ENCODE measurements at regions not wholly inside any gene's neighbourhood (a gene's known extent, or its start where the extent isn't known, plus 50 kb on each side); places are given as distances from the start of the nearest gene placed in this dataset.
A peak's percentile ranks its signal among the peaks of the same experiment; 100 is the strongest.

GRCh38 chr21:23613014-23613413 lies 1994.3 kb downstream of the MRPL39 start:
- H3K79me1 ChIP-seq (ENCODE audit: low read depth in 1 of 2, low read length in 2 of 2), result no peaks in the 10 kb centered on the region
- in situ Hi-C loops (cut with MboI; ENCODE audit: low sequenced_read_pairs), result no loop called here
- H3K23ac ChIP-seq (ENCODE audit: low read depth, low read length), result no peak overlapping the region
- H4K91ac ChIP-seq (ENCODE audit: insufficient read depth, low read depth, low read length), result no peak overlapping the region
- H4K8ac ChIP-seq (ENCODE audit: low read depth in 2 of 2, low read length in 2 of 2), result no peak overlapping the region
- BruUV-seq (replicated peaks), result no TSS peak
- no peak overlapping the region for H3K14ac ChIP-seq (replicated peaks; ENCODE audit: low read depth, low read length)
- no peak overlapping the region for H2BK120ac ChIP-seq (ENCODE audit: low read depth, low read length)
- 0 out of 2 replicates have a peak, but pooled peaks cover 2% of the 10 kb centered on the region for H3K9me3 ChIP-seq (ENCODE audit: control insufficient read depth, insufficient read depth, low read length)
- H3K27me3 ChIP-seq (ENCODE audit: control insufficient read depth, insufficient read depth, low read length), result no peaks in the 10 kb centered on the region
- H2BK5ac ChIP-seq (ENCODE audit: low read depth, low read length, poor library complexity, severe bottlenecking), result no peak overlapping the region
- intact Hi-C loops (cut with micrococcal nuclease), result no loop called here
- H2AK5ac ChIP-seq (ENCODE audit: low read depth, low read length), result no peak overlapping the region
- H2BK20ac ChIP-seq (ENCODE audit: low read depth, low read length), result no peak overlapping the region
- no peak overlapping the region for H2BK15ac ChIP-seq (ENCODE audit: low read depth, low read length)
- no peak overlapping the region for H4K5ac ChIP-seq (ENCODE audit: low read depth, low read length)
- H3K56ac ChIP-seq (ENCODE audit: extremely low read depth, insufficient read depth, low read length), result no peak overlapping the region
- dilution Hi-C loops (cut with HindIII; ENCODE audit: low sequenced_read_pairs, unreplicated experiment), result no loop called here
- no peak overlapping the region for H3K4me2 ChIP-seq (ENCODE audit: low read depth, low read length)
- no peak overlapping the region for H3K18ac ChIP-seq (ENCODE audit: low read depth, low read length)
- H3K27ac ChIP-seq (ENCODE audit: insufficient read depth, low read length), result no peak overlapping the region
- ATAC-seq (ENCODE audit: low read depth) (no peak), DNase-seq (no peak)
- H3K4ac ChIP-seq (ENCODE audit: low read depth, low read length), result no peak overlapping the region
- H2AK9ac ChIP-seq (replicated peaks; ENCODE audit: low read depth, low read length, poor library complexity), result no peak overlapping the region
- no peaks in the 10 kb centered on the region for H3K36me3 ChIP-seq (ENCODE audit: control insufficient read depth, insufficient read depth, low read length)
- no peaks in the 10 kb centered on the region for H3K4me1 ChIP-seq (ENCODE audit: control insufficient read depth, insufficient read depth, low read length)
- POLR2A ChIA-PET (ENCODE audit: unreplicated experiment), result no interaction called here
- TF ChIP-seq POLR2A (IDR thresholded peaks at IDR 0.05; ENCODE audit: low read depth, low read length) (no peak), BHLHE40 (IDR thresholded peaks at IDR 0.05; ENCODE audit: low read depth, low read length) (no peak), MAFK (IDR thresholded peaks at IDR 0.05; ENCODE audit: low read depth, low read length) (peak; percentile 74)
- no CpG with 5 or more reads among the region's 4 CpGs for WGBS, 2 experiments (ENCODE audit: extremely low coverage in 2 of 2, insufficient read length in 1 of 2)
- H3K9me1 ChIP-seq (ENCODE audit: insufficient read depth, low read length), result no peaks in the 10 kb centered on the region
- H3K9ac ChIP-seq (ENCODE audit: low read depth, low read length), result no peak overlapping the region
- no peak overlapping the region for H2AFZ ChIP-seq (replicated peaks; ENCODE audit: low read length, poor library complexity)
- CTCF ChIA-PET, result no interaction called here
- no peaks in the 10 kb centered on the region for H4K20me1 ChIP-seq (ENCODE audit: insufficient read depth, low read length)
- H3K4me3 ChIP-seq (ENCODE audit: insufficient read depth, low read depth, low read length), result no peak overlapping the region

All from IMR-90 (cell line).